GOT3 (cell line): ENCODE measurements at regions not wholly inside any gene's neighbourhood (a gene's known extent, or its start where the extent isn't known, plus 50 kb on each side); places are given as distances from the start of the nearest gene placed in this dataset.

Experiments used
- DNase-seq: peaks from one replicate; lab custom pipeline; 2025; ENCODE audit warnings: mixed read lengths; lab: John Stamatoyannopoulos, UW

- DNase-seq = no peak
These were observed 391.1 kb upstream of the ZNF608 start for GRCh38 chr5:125137535-125137934.

- no peak for DNase-seq
These were observed 391.8 kb upstream of the ZNF608 start for GRCh38 chr5:125138266-125138665.

GRCh38 chr5:125139590-125139989, 393.2 kb upstream of the ZNF608 start:
- no peak for DNase-seq

- no peak for DNase-seq
These were observed 393.8 kb upstream of the ZNF608 start for GRCh38 chr5:125140220-125140619.

- no peak for DNase-seq
These were observed 394.4 kb upstream of the ZNF608 start for GRCh38 chr5:125140855-125141254.

GRCh38 chr5:125142458-125142857, 396.0 kb upstream of the ZNF608 start:
- no peak for DNase-seq

GRCh38 chr5:125143011-125143410, 396.6 kb upstream of the ZNF608 start:
- no peak for DNase-seq

GRCh38 chr5:125148076-125148475, 401.6 kb upstream of the ZNF608 start:
- no peak for DNase-seq

GRCh38 chr5:125148706-125149105, 402.3 kb upstream of the ZNF608 start:
- no peak for DNase-seq

- DNase-seq = no peak
These were observed 402.7 kb upstream of the ZNF608 start for GRCh38 chr5:125149110-125149509.

GRCh38 chr5:125149527-125149926, 403.1 kb upstream of the ZNF608 start:
- DNase-seq = no peak

- DNase-seq = no peak
These were observed 403.7 kb upstream of the ZNF608 start for GRCh38 chr5:125150041-125150669.

GRCh38 chr5:125151150-125151900, 404.9 kb upstream of the ZNF608 start:
- no peak for DNase-seq

GRCh38 chr5:125152044-125152443, 405.6 kb upstream of the ZNF608 start:
- DNase-seq = no peak

GRCh38 chr5:125152461-125153189, 406.2 kb upstream of the ZNF608 start:
- DNase-seq = no peak

- no peak for DNase-seq
These were observed 406.8 kb upstream of the ZNF608 start for GRCh38 chr5:125153231-125153630.

- no peak for DNase-seq
These were observed 408.1 kb upstream of the ZNF608 start for GRCh38 chr5:125154301-125155110.

- DNase-seq = no peak
These were observed 414.5 kb upstream of the ZNF608 start for GRCh38 chr5:125160787-125161502.

- DNase-seq = no peak
These were observed 416.3 kb upstream of the ZNF608 start for GRCh38 chr5:125162714-125163113.

- no peak for DNase-seq
These were observed 423.0 kb upstream of the ZNF608 start for GRCh38 chr5:125169396-125169795.

GRCh38 chr5:125171641-125172040, 425.2 kb upstream of the ZNF608 start:
- DNase-seq = no peak
